ENCODE measurements at regions not wholly inside any gene's neighbourhood (a gene's known extent, or its start where the extent isn't known, plus 50 kb on each side); places are given as distances from the start of the nearest gene placed in this dataset.

- Histone ChIP-seq H2AFZ (ENCODE audit: control insufficient read depth, low read depth, low read length) (no peak overlapping the region), H4K20me1 (ENCODE audit: control insufficient read depth, insufficient read depth) (no peaks in the 10 kb centered on the region), H3K27ac (ENCODE audit: control insufficient read depth, insufficient read depth) (no peak overlapping the region), H3K9me3 (replicated peaks; ENCODE audit: control insufficient read depth, insufficient read depth, low read length) (no peaks in the 10 kb centered on the region), H3K4me3 (no peak overlapping the region), H3K79me2 (ENCODE audit: control insufficient read depth, insufficient read depth, low read length) (no peaks in the 10 kb centered on the region), H3K4me2 (ENCODE audit: control insufficient read depth, insufficient read depth) (no peak overlapping the region), H3K27me3 (replicated peaks in 1 of 2; ENCODE audit: control insufficient read depth in 2 of 2, insufficient read depth in 2 of 2, low read length in 1 of 2) (no peaks in the 10 kb centered on the region), H3K36me3 (ENCODE audit: control insufficient read depth in 2 of 2, insufficient read depth in 2 of 2, low read length in 1 of 2) (no peaks in the 10 kb centered on the region), H3K4me1 (ENCODE audit: control insufficient read depth, insufficient read depth, low read length) (no peaks in the 10 kb centered on the region), H3K9ac (ENCODE audit: control insufficient read depth, insufficient read depth, low read length) (no peak overlapping the region)
- no TSS peak for BruUV-seq (replicated peaks)
- no peak for TF ChIP-seq E2F4 (IDR thresholded peaks at IDR 0.05; ENCODE audit: low read depth, low read length)
- ChIA-PET POLR2A (no interaction called here), RAD21 (ENCODE audit: unreplicated experiment) (no interaction called here), CTCF (no interaction called here), SMC1A (ENCODE audit: uncharacterized antibody, unreplicated experiment) (no interaction called here)
- in situ Hi-C loops (cut with MboI) = no loop called here
- ATAC-seq = no peak
- 23% methylated on average over 7 of the region's 7 CpGs for WGBS (ENCODE audit: insufficient coverage, insufficient replicate concordance, low lambda C conversion rate, missing lambda C conversion rate)
- no peak for FAIRE-seq
- no peak for DNase-seq (ENCODE audit: low read depth, low spot score)
- intact Hi-C loops (cut with micrococcal nuclease; ENCODE audit: unreplicated experiment) = no loop called here
These were observed 1153.0 kb upstream of the INTU start for GRCh38 chr4:126479709-126480108.

GRCh38 chr4:126482311-126482710 is 1150.4 kb upstream of the INTU start:
- no TSS peak for BruUV-seq (replicated peaks)
- Histone ChIP-seq H3K36me3 (ENCODE audit: control insufficient read depth in 2 of 2, insufficient read depth in 2 of 2, low read length in 1 of 2) (no peaks in the 10 kb centered on the region), H3K9me3 (replicated peaks; ENCODE audit: control insufficient read depth, insufficient read depth, low read length) (no peaks in the 10 kb centered on the region), H3K79me2 (ENCODE audit: control insufficient read depth, insufficient read depth, low read length) (no peaks in the 10 kb centered on the region), H2AFZ (ENCODE audit: control insufficient read depth, low read depth, low read length) (no peak overlapping the region), H3K27ac (ENCODE audit: control insufficient read depth, insufficient read depth) (no peak overlapping the region), H4K20me1 (ENCODE audit: control insufficient read depth, insufficient read depth) (no peaks in the 10 kb centered on the region), H3K4me1 (ENCODE audit: control insufficient read depth, insufficient read depth, low read length) (no peaks in the 10 kb centered on the region), H3K4me3 (no peak overlapping the region), H3K4me2 (ENCODE audit: control insufficient read depth, insufficient read depth) (no peak overlapping the region), H3K27me3 (replicated peaks in 1 of 2; ENCODE audit: control insufficient read depth in 2 of 2, insufficient read depth in 2 of 2, low read length in 1 of 2) (no peaks in the 10 kb centered on the region), H3K9ac (ENCODE audit: control insufficient read depth, insufficient read depth, low read length) (no peak overlapping the region)
- ATAC-seq = no peak
- ChIA-PET POLR2A (no interaction called here), RAD21 (ENCODE audit: unreplicated experiment) (no interaction called here), CTCF (interaction anchor here (0.7 to 1.4 kb wide), 2 partner anchors 12 to 14 kb away, joined by 3 read pairs; no protein-coding TSS in a partner anchor), SMC1A (ENCODE audit: uncharacterized antibody, unreplicated experiment) (no interaction called here)
- DNase-seq (ENCODE audit: low read depth, low spot score) = no peak
- no peak for FAIRE-seq
- in situ Hi-C loops (cut with MboI) (no loop called here), intact Hi-C loops (cut with micrococcal nuclease; ENCODE audit: unreplicated experiment) (no loop called here)
- TF ChIP-seq ZNF24 (IDR thresholded peaks at IDR 0.05) (no peak), GATAD2B (conservative IDR thresholded peaks at IDR 0.05; ENCODE audit: low read depth) (no peak), BMI1 (IDR thresholded peaks at IDR 0.05; ENCODE audit: borderline replicate concordance) (no peak), ETV6 (conservative IDR thresholded peaks at IDR 0.05 in 1 of 2, IDR thresholded peaks at IDR 0.05 in 1 of 2; ENCODE audit: borderline replicate concordance in 1 of 2, low read depth in 1 of 2) (no peak), CBX3 (IDR thresholded peaks at IDR 0.05; ENCODE audit: borderline replicate concordance, low read depth) (no peak), ATF7 (IDR thresholded peaks at IDR 0.05; ENCODE audit: low read depth) (no peak), EGR1 (IDR thresholded peaks at IDR 0.05; ENCODE audit: borderline replicate concordance in 1 of 2, low read depth in 2 of 2, low read length in 2 of 2) (no peak), SMAD5 (IDR thresholded peaks at IDR 0.05; ENCODE audit: low read depth) (no peak), CHD4 (IDR thresholded peaks at IDR 0.05) (no peak), PML (IDR thresholded peaks at IDR 0.05; ENCODE audit: low read length) (no peak), ZNF207 (IDR thresholded peaks at IDR 0.05; ENCODE audit: borderline replicate concordance) (no peak), IRF3 (IDR thresholded peaks at IDR 0.05) (no peak), BCLAF1 (IDR thresholded peaks at IDR 0.05) (no peak), ZZZ3 (IDR thresholded peaks at IDR 0.05; ENCODE audit: control insufficient read depth, insufficient read length, low read depth) (no peak)
